ENCODE measurements at regions not wholly inside any gene's neighbourhood (a gene's known extent, or its start where the extent isn't known, plus 50 kb on each side); places are given as distances from the start of the nearest gene placed in this dataset.
"Not testable (repeated sequence)": the region's sequence is repeated elsewhere in the genome, so short reads cannot be mapped to it uniquely, and the experiment has no call there.

GRCh38 chr15:100721758-100722550 lies 119.6 kb downstream of the ASB7 start:
- DNase-seq: peak; percentile 39

- no peak for DNase-seq
These were observed 120.3 kb downstream of the ASB7 start for GRCh38 chr15:100722551-100723314.

- DNase-seq: no peak
These were observed 121.0 kb downstream of the ASB7 start for GRCh38 chr15:100723315-100723801.

- no peak for DNase-seq
These were observed 123.0 kb downstream of the ASB7 start for GRCh38 chr15:100725121-100726069.

GRCh38 chr15:100726070-100726420 lies 123.7 kb downstream of the ASB7 start:
- DNase-seq: no peak

GRCh38 chr15:100726421-100727190 lies 124.2 kb downstream of the ASB7 start:
- no peak for DNase-seq

- no peak for DNase-seq
These were observed 125.0 kb downstream of the ASB7 start for GRCh38 chr15:100727291-100727851.

GRCh38 chr15:100728371-100729201 lies 126.2 kb downstream of the ASB7 start:
- no peak for DNase-seq

- no peak for DNase-seq
These were observed 127.1 kb downstream of the ASB7 start for GRCh38 chr15:100729461-100729860.

- DNase-seq: no peak
These were observed 127.7 kb downstream of the ASB7 start for GRCh38 chr15:100730129-100730528.

GRCh38 chr15:100730655-100731266 lies 128.4 kb downstream of the ASB7 start:
- DNase-seq: no peak

- DNase-seq: no peak
These were observed 129.1 kb downstream of the ASB7 start for GRCh38 chr15:100731267-100732152.

- DNase-seq: no peak
These were observed 130.0 kb downstream of the ASB7 start for GRCh38 chr15:100732211-100733055.

- DNase-seq: no peak
These were observed 130.9 kb downstream of the ASB7 start for GRCh38 chr15:100733101-100733842.

- not testable (repeated sequence) for DNase-seq
These were observed 131.4 kb downstream of the ASB7 start for GRCh38 chr15:100733843-100734185.

- DNase-seq: no peak
These were observed 132.2 kb downstream of the ASB7 start for GRCh38 chr15:100734586-100734985.
